HEK293 (cell line): ENCODE measurements at regions not wholly inside any gene's neighbourhood (a gene's known extent, or its start where the extent isn't known, plus 50 kb on each side); places are given as distances from the start of the nearest gene placed in this dataset.

ENCODE experiments used
- CTCF ChIA-PET: fragments of 350-600 bp; formaldehyde crosslinking; extraction: SDS; loops from one replicate; lab custom pipeline; 2021; ENCODE audit warnings: antibody characterized with exemption; lab: Yijun Ruan, JAX
- POLR2A ChIA-PET: fragments of 300-600 bp; formaldehyde crosslinking; extraction: SDS; loops from one replicate; lab custom pipeline; 2020; ENCODE audit warnings: antibody characterized with exemption, inconsistent platforms; lab: Yijun Ruan, JAX
- H3K27ac ChIP-seq: fragments of 200-500 bp; sonication (Bioruptor generic); 2 replicates; pipeline ENCODE4 v1.5.1; 2014; ENCODE audit warnings: low read depth, low read length, control low read depth, inconsistent platforms; ENCODE audit errors: extremely low read depth
- H3K36me3 ChIP-seq, 2 experiments: fragments of 200-500 bp in 1 of 2; sonication (Bioruptor generic) in 1 of 2; 1 replicate in 1 of 2; 2 replicates in 1 of 2; pipeline ENCODE4 v1.5.1; 2014 to 2017; ENCODE audit warnings: inconsistent platforms in 2 of 2, low read length in 2 of 2; ENCODE audit not compliant: control insufficient read depth in 2 of 2, insufficient read depth in 1 of 2
- H3K4me1 ChIP-seq: fragments of 200-500 bp; sonication (Bioruptor generic); 2 replicates; pipeline ENCODE4 v1.5.1; 2014; ENCODE audit warnings: mild to moderate bottlenecking, low read length, inconsistent platforms; ENCODE audit not compliant: control insufficient read depth, insufficient read depth
- H3K4me3 ChIP-seq: 2 replicates; pipeline ENCODE4 v1.5.1; 2011; ENCODE audit warnings: low read depth, mild to moderate bottlenecking, control low read depth, low read length, moderate library complexity
- H3K9me3 ChIP-seq: fragments of 200-500 bp; sonication (Bioruptor generic); 2 replicates; pipeline ENCODE4 v1.5.1; 2014; ENCODE audit warnings: low read depth, low read length, inconsistent platforms; ENCODE audit not compliant: control insufficient read depth, insufficient read depth
- GFI1B ChIP-seq: fragments of 450-650 bp; formaldehyde crosslinking; IDR thresholded peaks from 2 replicates; pipeline ENCODE4 v1.5.1; 2016; ENCODE audit warnings: missing biosample characterization, missing genetic modification characterization
- RBAK ChIP-seq: fragments of 450-650 bp; formaldehyde crosslinking; IDR thresholded peaks from 2 replicates; pipeline ENCODE4 v1.5.1; 2016; ENCODE audit warnings: missing biosample characterization, missing genetic modification characterization
- TSHZ1 ChIP-seq: fragments of 450-650 bp; formaldehyde crosslinking; IDR thresholded peaks from 2 replicates; pipeline ENCODE4 v1.5.1; 2016; ENCODE audit warnings: missing biosample characterization, missing genetic modification characterization, borderline replicate concordance
- ZBTB49 ChIP-seq: fragments of 450-650 bp; formaldehyde crosslinking; IDR thresholded peaks from 2 replicates; pipeline ENCODE4 v1.5.1; 2016; ENCODE audit warnings: missing biosample characterization, missing genetic modification characterization, low read depth
- ZNF114 ChIP-seq: fragments of 450-650 bp; formaldehyde crosslinking; IDR thresholded peaks from 2 replicates; pipeline ENCODE4 v1.5.0; 2017; ENCODE audit warnings: missing biosample characterization, missing genetic modification characterization
- ZNF155 ChIP-seq: fragments of 450-650 bp; formaldehyde crosslinking; IDR thresholded peaks from 2 replicates; pipeline ENCODE4 v1.5.1; 2016; ENCODE audit warnings: missing biosample characterization, missing genetic modification characterization
- ZNF24 ChIP-seq: fragments of 450-650 bp; formaldehyde crosslinking; IDR thresholded peaks from 2 replicates; pipeline ENCODE4 v1.5.1; 2016; ENCODE audit warnings: missing biosample characterization, missing genetic modification characterization
- ZNF26 ChIP-seq: fragments of 450-650 bp; formaldehyde crosslinking; IDR thresholded peaks from 2 replicates; pipeline ENCODE4 v1.5.1; 2016; ENCODE audit warnings: missing biosample characterization, missing genetic modification characterization
- ZNF341 ChIP-seq: fragments of 450-650 bp; formaldehyde crosslinking; IDR thresholded peaks from 2 replicates; pipeline ENCODE4; 2016; ENCODE audit warnings: low read depth, missing biosample characterization, missing genetic modification characterization
- ZNF37A ChIP-seq: fragments of 450-650 bp; IDR thresholded peaks from 2 replicates; pipeline ENCODE4 v1.5.1; 2018; ENCODE audit warnings: missing biosample characterization, missing genetic modification characterization
- ZNF394 ChIP-seq: fragments of 450-650 bp; formaldehyde crosslinking; IDR thresholded peaks from 2 replicates; pipeline ENCODE4 v1.5.1; 2016; ENCODE audit warnings: missing biosample characterization, missing genetic modification characterization, mild to moderate bottlenecking, moderate library complexity, borderline replicate concordance
- ZNF488 ChIP-seq: fragments of 450-650 bp; formaldehyde crosslinking; IDR thresholded peaks from 2 replicates; pipeline ENCODE4 v1.5.1; 2016; ENCODE audit warnings: missing biosample characterization, missing genetic modification characterization
- ZNF530 ChIP-seq: fragments of 450-650 bp; formaldehyde crosslinking; IDR thresholded peaks from 2 replicates; pipeline ENCODE4 v1.5.1; 2016; ENCODE audit warnings: low read depth, missing biosample characterization, missing genetic modification characterization
- ZNF548 ChIP-seq: fragments of 450-650 bp; formaldehyde crosslinking; IDR thresholded peaks from 2 replicates; pipeline ENCODE4 v1.5.1; 2016; ENCODE audit warnings: missing biosample characterization, missing genetic modification characterization
- ZNF580 ChIP-seq: fragments of 450-650 bp; formaldehyde crosslinking; IDR thresholded peaks from 2 replicates; pipeline ENCODE4 v1.5.1; 2016; ENCODE audit warnings: missing biosample characterization, missing genetic modification characterization
- ZSCAN18 ChIP-seq: fragments of 450-650 bp; formaldehyde crosslinking; IDR thresholded peaks from 2 replicates; pipeline ENCODE4 v1.5.1; 2016; ENCODE audit warnings: missing biosample characterization, missing genetic modification characterization

- Histone ChIP-seq H3K36me3 (no peaks in the 10 kb centered on the region), H3K27ac (no peak overlapping the region), H3K4me3 (no peak overlapping the region), H3K4me1 (no peaks in the 10 kb centered on the region), H3K9me3 (no peaks in the 10 kb centered on the region)
- ChIA-PET POLR2A (no interaction called here), CTCF (no interaction called here)
- no peak for TF ChIP-seq ZNF37A (tag by site-specific recombination)
- TF ChIP-seq GFI1B (tag by site-specific recombination): no peak
- no peak for TF ChIP-seq ZNF394 (tag by site-specific recombination)
- TF ChIP-seq ZNF155 (tag by site-specific recombination): no peak
- TF ChIP-seq TSHZ1 (tag by site-specific recombination): no peak
- no peak for TF ChIP-seq ZNF24 (tag by site-specific recombination)
- TF ChIP-seq ZNF488 (tag by site-specific recombination): no peak
- TF ChIP-seq ZNF530: no peak
- TF ChIP-seq ZNF341 (tag by site-specific recombination): no peak
These were observed 210.2 kb downstream of the SLITRK6 start for GRCh38 chr13:85589021-85589420.

- CTCF ChIA-PET: interaction anchor here (0.6 kb wide), 1 partner anchor 13 kb away, joined by 3 read pairs; no protein-coding TSS in a partner anchor
- POLR2A ChIA-PET: no interaction called here
- H3K9me3 ChIP-seq: no peaks in the 10 kb centered on the region
These were observed 210.9 kb downstream of the SLITRK6 start for GRCh38 chr13:85588359-85588758.

More at GRCh38 chr13:85588359-85588758, 210.9 kb downstream of the SLITRK6 start:
- Histone ChIP-seq H3K4me3 (no peak overlapping the region), H3K36me3 (no peaks in the 10 kb centered on the region), H3K27ac (no peak overlapping the region), H3K4me1 (no peaks in the 10 kb centered on the region)
- TF ChIP-seq RBAK (no peak), ZNF580 (tag by site-specific recombination) (no peak), ZSCAN18 (no peak), ZNF548 (tag by site-specific recombination) (no peak), ZNF26 (no peak), ZNF114 (tag by site-specific recombination) (no peak), ZBTB49 (tag by site-specific recombination) (no peak)
